GOT3 (cell line): ENCODE measurements at regions not wholly inside any gene's neighbourhood (a gene's known extent, or its start where the extent isn't known, plus 50 kb on each side); places are given as distances from the start of the nearest gene placed in this dataset.
"Not testable (repeated sequence)": the region's sequence is repeated elsewhere in the genome, so short reads cannot be mapped to it uniquely, and the experiment has no call there.

Experiments used
- DNase-seq: peaks from one replicate; lab custom pipeline; 2025; ENCODE audit warnings: mixed read lengths; lab: John Stamatoyannopoulos, UW

GRCh38 chrX:54615109-54615508, 85.1 kb downstream of the GNL3L start:
- no peak for DNase-seq

GRCh38 chrX:54633641-54634040, 103.6 kb downstream of the GNL3L start:
- DNase-seq = no peak

- no peak for DNase-seq
Measured at GRCh38 chrX:54639018-54639345, 109.0 kb downstream of the GNL3L start.

GRCh38 chrX:54639346-54640102, 109.5 kb downstream of the GNL3L start:
- peak; percentile 77 for DNase-seq

- no peak for DNase-seq
Measured at GRCh38 chrX:54640103-54640690, 110.2 kb downstream of the GNL3L start.

- DNase-seq = no peak
Measured at GRCh38 chrX:54640736-54641135, 110.7 kb downstream of the GNL3L start.

- DNase-seq = no peak
Measured at GRCh38 chrX:54641530-54641929, 111.5 kb downstream of the GNL3L start.

- not testable (repeated sequence) for DNase-seq
Measured at GRCh38 chrX:54647607-54648006, 117.6 kb downstream of the GNL3L start.

GRCh38 chrX:54659547-54659946, 129.5 kb downstream of the GNL3L start:
- DNase-seq = no peak

- DNase-seq = no peak
Measured at GRCh38 chrX:54675762-54676161, 122.3 kb downstream of the ITIH6 start.

GRCh38 chrX:54695231-54695630, 102.8 kb downstream of the ITIH6 start:
- no peak for DNase-seq

- no peak for DNase-seq
Measured at GRCh38 chrX:54695816-54696487, 102.1 kb downstream of the ITIH6 start.
